Thyroid gland (tissue), 4 donors: ENCODE measurements at regions not wholly inside any gene's neighbourhood (a gene's known extent, or its start where the extent isn't known, plus 50 kb on each side); places are given as distances from the start of the nearest gene placed in this dataset.

Experiments used
- CTCF ChIP-seq, 6 experiments: fragments of 200-600 bp in 3 of 6; fragments of 450-650 bp in 3 of 6; sonication (generic) in 3 of 6; IDR thresholded peaks; one replicate each; pipeline ENCODE4 v1.5.1; 2016 to 2019; ENCODE audit warnings: antibody characterized with exemption in 6 of 6, mild to moderate bottlenecking in 2 of 6, inconsistent platforms in 1 of 6, moderate library complexity in 1 of 6
- POLR2A ChIP-seq, 2 donors: fragments of 450-650 bp; IDR thresholded peaks; one replicate each; pipeline ENCODE4 v1.6.1; 2017; ENCODE audit warnings: antibody characterized with exemption in 2 of 2, mild to moderate bottlenecking in 2 of 2, moderate library complexity in 1 of 2

- no peak for TF ChIP-seq POLR2A (IDR thresholded peaks at IDR 0.05)
- TF ChIP-seq CTCF (IDR thresholded peaks at IDR 0.05): no peak
Measured at GRCh38 chr13:94822356-94822755, 110.0 kb upstream of the SOX21 start.
